Left lung (tissue), 4 donors: ENCODE measurements at regions not wholly inside any gene's neighbourhood (a gene's known extent, or its start where the extent isn't known, plus 50 kb on each side); places are given as distances from the start of the nearest gene placed in this dataset.
"Not testable (repeated sequence)": the region's sequence is repeated elsewhere in the genome, so short reads cannot be mapped to it uniquely, and the experiment has no call there.

Source experiments
- ATAC-seq: fragments of 200-7000 bp; cut with Tn5 transposase; one replicate; pipeline ENCODE4 v1.9.1; 2020; ENCODE audit warnings: moderate library complexity
- DNase-seq, 4 donors: peaks; one replicate each; pipeline ENCODE4 v3.0.0-alpha.2; 2013 to 2020
- H3K27ac ChIP-seq, 2 donors: fragments of 200-600 bp; sonication (generic) in 1 of 2; one replicate each; pipeline versions ENCODE4 v1.5.0 to v1.8.0; 2020 to 2021
- H3K27me3 ChIP-seq, 2 donors: fragments of 200-600 bp; sonication (generic) in 1 of 2; one replicate each; pipeline versions ENCODE4 v1.5.0 to v1.8.0; 2020 to 2021
- H3K36me3 ChIP-seq, 2 donors: fragments of 200-600 bp; sonication (generic) in 1 of 2; one replicate each; pipeline versions ENCODE4 v1.5.0 to v1.8.0; 2020 to 2021
- H3K4me1 ChIP-seq, 2 donors: fragments of 200-600 bp; one replicate each; pipeline ENCODE4 v1.8.0; 2021
- H3K4me3 ChIP-seq, 2 donors: fragments of 200-600 bp; sonication (generic) in 1 of 2; one replicate each; pipeline versions ENCODE4 v1.5.0 to v1.8.0; 2020 to 2021; ENCODE audit warnings: mild to moderate bottlenecking in 1 of 2
- H3K9me3 ChIP-seq, 2 donors: fragments of 200-600 bp; sonication (generic) in 1 of 2; one replicate each; pipeline versions ENCODE4 v1.5.0 to v1.8.0; 2020 to 2021
- CTCF ChIP-seq, 2 donors: fragments of 200-600 bp; sonication (generic) in 1 of 2; IDR thresholded peaks; one replicate each; pipeline versions ENCODE4 v1.5.0 to v1.8.0; 2021; ENCODE audit warnings: antibody characterized with exemption in 2 of 2
- intact Hi-C, 2 donors: fragments of 100-400 bp; cut with DNase I; formaldehyde crosslinking; loops; one replicate each; pipeline versions ENCODE4 v1.11.2 to v1.14.2; 2022
- donor health status: DM: no; HTN: yes; CAD: no.
- donor health status: DM: no; HTN: no; CAD: no.

- DNase-seq: no peak
- Histone ChIP-seq H3K9me3 (no peaks in the 10 kb centered on the region), H3K4me3 (no peak overlapping the region), H3K27ac (no peak overlapping the region), H3K4me1 (no peaks in the 10 kb centered on the region), H3K27me3 (no peaks in the 10 kb centered on the region), H3K36me3 (no peaks in the 10 kb centered on the region)
- no peak for ATAC-seq
- TF ChIP-seq CTCF (IDR thresholded peaks at IDR 0.05): no peak
- intact Hi-C loops: no loop called here
Measured at GRCh38 chr11:82527081-82527584, 206.5 kb downstream of the FAM181B start.

GRCh38 chr11:82523141-82523540 lies 210.5 kb downstream of the FAM181B start:
- H3K9me3 ChIP-seq: no peaks in the 10 kb centered on the region
- no peaks in the 10 kb centered on the region for H3K36me3 ChIP-seq
- peaks cover 0 to 3% of the 10 kb centered on the region in 2 donors for H3K4me1 ChIP-seq
- H3K27ac ChIP-seq: no peak overlapping the region
- no peak for TF ChIP-seq CTCF (IDR thresholded peaks at IDR 0.05)
- intact Hi-C loops: no loop called here
- H3K4me3 ChIP-seq: no peak overlapping the region
- DNase-seq: no peak
- ATAC-seq: no peak
- H3K27me3 ChIP-seq: no peaks in the 10 kb centered on the region

DNA sequence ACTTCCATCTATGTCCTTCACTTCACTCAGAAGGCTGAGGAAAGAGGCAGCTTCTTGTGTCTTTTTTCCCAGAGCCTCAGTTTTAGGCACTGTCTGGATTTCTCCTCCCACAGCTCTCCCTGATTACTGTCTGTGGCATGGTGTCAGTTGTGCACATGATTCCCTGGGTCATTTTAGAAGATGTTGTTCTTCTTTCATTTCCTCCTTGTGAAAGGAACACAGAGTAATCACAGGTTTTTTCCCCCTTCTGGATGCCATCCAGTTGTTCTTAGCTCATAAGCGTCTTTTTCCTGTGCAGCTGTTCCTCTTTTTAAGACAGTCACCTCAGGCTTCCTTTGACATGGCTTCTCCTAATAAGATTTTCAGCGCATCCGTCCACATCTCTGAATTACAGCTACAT lies 212.2 kb downstream of the FAM181B start:
- H3K27ac ChIP-seq: no peak overlapping the region
- DNase-seq (peak in 1 of 4 donors; percentile 8), ATAC-seq (no peak)

DNA sequence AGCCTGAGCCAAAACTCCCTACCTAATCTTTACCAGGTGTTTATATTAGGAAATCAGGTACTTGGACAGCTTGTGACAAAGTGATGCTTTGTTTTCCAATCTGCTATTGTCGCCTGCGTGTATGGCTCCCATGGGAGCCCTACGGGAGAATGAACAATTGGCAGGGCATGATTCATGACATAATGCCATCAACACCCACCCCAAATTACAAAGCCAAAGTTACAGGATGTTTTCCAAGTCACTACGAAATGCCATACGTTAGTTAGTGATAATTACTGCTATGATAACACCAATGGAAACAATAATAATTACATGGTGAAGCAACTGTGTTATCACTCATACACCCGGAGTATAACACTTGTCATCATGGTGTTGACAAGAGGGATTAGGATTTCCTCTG lies 226.4 kb downstream of the FAM181B start:
- TF ChIP-seq CTCF (IDR thresholded peaks at IDR 0.05): no peak
- DNase-seq (no peak), ATAC-seq (no peak)
- H3K4me3 ChIP-seq: no peak overlapping the region
- no peaks in the 10 kb centered on the region for H3K4me1 ChIP-seq
- no peaks in the 10 kb centered on the region for H3K36me3 ChIP-seq
- H3K27me3 ChIP-seq: no peaks in the 10 kb centered on the region
- H3K9me3 ChIP-seq: no peaks in the 10 kb centered on the region
- intact Hi-C loops: no loop called here
- H3K27ac ChIP-seq: no peak overlapping the region

More for the DNA sequence above, 212.2 kb downstream of the FAM181B start:
- intact Hi-C loops: no loop called here
- H3K9me3 ChIP-seq: no peaks in the 10 kb centered on the region
- H3K4me3 ChIP-seq: no peak overlapping the region
- no peak for TF ChIP-seq CTCF (IDR thresholded peaks at IDR 0.05)
- peaks cover 0 to 3% of the 10 kb centered on the region in 2 donors for H3K4me1 ChIP-seq
- no peaks in the 10 kb centered on the region for H3K27me3 ChIP-seq
- H3K36me3 ChIP-seq: no peaks in the 10 kb centered on the region

GRCh38 chr11:82505379-82505778 lies 228.3 kb downstream of the FAM181B start:
- DNase-seq (no peak), ATAC-seq (no peak)
- no peak for TF ChIP-seq CTCF (IDR thresholded peaks at IDR 0.05)
- Histone ChIP-seq H3K27ac (no peak overlapping the region), H3K4me1 (no peaks in the 10 kb centered on the region), H3K27me3 (no peaks in the 10 kb centered on the region), H3K9me3 (no peaks in the 10 kb centered on the region), H3K36me3 (no peaks in the 10 kb centered on the region), H3K4me3 (no peak overlapping the region)
- intact Hi-C loops: no loop called here

GRCh38 chr11:82501174-82501573 lies 232.5 kb downstream of the FAM181B start:
- not testable (repeated sequence) for ATAC-seq, H3K4me1 ChIP-seq

More at GRCh38 chr11:82501174-82501573, 232.5 kb downstream of the FAM181B start:
- H3K27ac ChIP-seq, H3K4me3 ChIP-seq, H3K27me3 ChIP-seq, H3K36me3 ChIP-seq, H3K9me3 ChIP-seq, intact Hi-C loops: not testable (repeated sequence)
- DNase-seq: peak in 1 of 4 donors; percentile 73
